CD14-positive monocyte (primary cell): ENCODE measurements at regions not wholly inside any gene's neighbourhood (a gene's known extent, or its start where the extent isn't known, plus 50 kb on each side); places are given as distances from the start of the nearest gene placed in this dataset.

ENCODE experiments used
- DNase-seq, 3 donors: peaks; one replicate each; pipeline ENCODE4 v3.0.0-alpha.2; 2011 to 2022
- H2AFZ ChIP-seq: 2 replicates; pipeline ENCODE4 v1.6.0; 2012; ENCODE audit warnings: mild to moderate bottlenecking, low read depth, low read length, inconsistent platforms; ENCODE audit not compliant: insufficient read depth, poor library complexity, severe bottlenecking
- H3K27ac ChIP-seq, 2 donors: 1 replicate in 1 of 2; 2 replicates in 1 of 2; pipeline ENCODE4 v1.5.1; 2012 to 2013; ENCODE audit warnings: low read length in 2 of 2, control low read depth in 1 of 2, inconsistent platforms in 1 of 2, low read depth in 1 of 2, mild to moderate bottlenecking in 1 of 2
- H3K27me3 ChIP-seq, 2 donors: one replicate each; pipeline versions ENCODE4 v1.6.0 to v1.6.1; 2011 to 2013; ENCODE audit warnings: low read length in 2 of 2; ENCODE audit not compliant: control insufficient read depth in 2 of 2, insufficient read depth in 2 of 2
- H3K36me3 ChIP-seq, 2 donors: replicated peaks in 1 of 2; 1 replicate in 1 of 2; 2 replicates in 1 of 2; pipeline versions ENCODE4 v1.5.1 to v1.6.1; 2012 to 2013; ENCODE audit warnings: low read length in 2 of 2, control low read depth in 1 of 2, inconsistent platforms in 1 of 2, mild to moderate bottlenecking in 1 of 2; ENCODE audit not compliant: insufficient read depth in 2 of 2, control insufficient read depth in 1 of 2
- H3K4me1 ChIP-seq, 2 donors: 1 replicate in 1 of 2; 2 replicates in 1 of 2; pipeline versions ENCODE4 v1.5.1 to v1.6.1; 2012 to 2013; ENCODE audit warnings: low read length in 2 of 2, control low read depth in 1 of 2, inconsistent platforms in 1 of 2, mild to moderate bottlenecking in 1 of 2, moderate library complexity in 1 of 2; ENCODE audit not compliant: insufficient read depth in 2 of 2, control insufficient read depth in 1 of 2
- H3K4me2 ChIP-seq: replicated peaks from 2 replicates; pipeline ENCODE3; 2012; ENCODE audit warnings: low read length, moderate library complexity, mild to moderate bottlenecking; ENCODE audit not compliant: poor library complexity, severe bottlenecking; ENCODE audit errors: extremely low read depth
- H3K4me3 ChIP-seq, 3 experiments: fragments of 200-600 bp in 1 of 3; sonication (generic) in 1 of 3; replicated peaks in 1 of 3; 1 replicate in 2 of 3; 2 replicates in 1 of 3; pipeline ENCODE4 v1.5.1; 2011 to 2013; ENCODE audit warnings: low read length in 3 of 3, mild to moderate bottlenecking in 3 of 3, control low read depth in 2 of 3, low read depth in 2 of 3, inconsistent platforms in 1 of 3, moderate library complexity in 1 of 3
- H3K79me2 ChIP-seq: 2 replicates; pipeline ENCODE4 v1.6.0; 2012; ENCODE audit warnings: mild to moderate bottlenecking, control low read depth, inconsistent platforms, low read length, moderate library complexity; ENCODE audit not compliant: insufficient read depth
- H3K9ac ChIP-seq: 2 replicates; pipeline ENCODE4 v1.6.0; 2017; ENCODE audit warnings: low read length, mild to moderate bottlenecking; ENCODE audit not compliant: insufficient read depth, poor library complexity, severe bottlenecking
- H3K9me3 ChIP-seq, 2 donors: replicated peaks in 1 of 2; 1 replicate in 1 of 2; 2 replicates in 1 of 2; pipeline versions ENCODE4 v1.5.1 to v1.6.1; 2012 to 2013; ENCODE audit warnings: low read length in 2 of 2, control low read depth in 1 of 2; ENCODE audit not compliant: control insufficient read depth in 1 of 2, insufficient read depth in 1 of 2
- H4K20me1 ChIP-seq: 2 replicates; pipeline ENCODE4 v1.6.0; 2012; ENCODE audit warnings: mild to moderate bottlenecking, low read length, control low read depth, moderate library complexity; ENCODE audit not compliant: insufficient read depth
- H3K27ac Mint-ChIP-seq, 7 donors: one replicate each; pipeline ENCODE4 v1.8.0; 2020; ENCODE audit warnings: mild to moderate bottlenecking in 7 of 7, mixed read lengths in 7 of 7, moderate library complexity in 6 of 7, inconsistent platforms in 2 of 7
- H3K27me3 Mint-ChIP-seq, 3 donors: one replicate each; pipeline ENCODE4 v1.8.0; 2021 to 2022; ENCODE audit warnings: low read depth in 3 of 3, mild to moderate bottlenecking in 3 of 3, mixed read lengths in 3 of 3, moderate library complexity in 3 of 3, inconsistent platforms in 1 of 3
- H3K36me3 Mint-ChIP-seq, 2 donors: one replicate each; pipeline ENCODE4 v1.8.0; 2020; ENCODE audit warnings: mixed read lengths in 2 of 2, inconsistent platforms in 1 of 2, mild to moderate bottlenecking in 1 of 2
- H3K4me1 Mint-ChIP-seq: one replicate; pipeline ENCODE4 v1.8.0; 2020; ENCODE audit warnings: mild to moderate bottlenecking, mixed read lengths
- H3K4me3 Mint-ChIP-seq, 2 donors: one replicate each; pipeline ENCODE4 v1.8.0; 2020; ENCODE audit warnings: mild to moderate bottlenecking in 2 of 2, mixed read lengths in 2 of 2, moderate library complexity in 1 of 2
- H3K9me3 Mint-ChIP-seq, 7 donors: one replicate each; pipeline ENCODE4 v1.8.0; 2020 to 2022; ENCODE audit warnings: mixed read lengths in 7 of 7, mild to moderate bottlenecking in 6 of 7, moderate library complexity in 6 of 7, inconsistent platforms in 2 of 7
- WGBS: methylation state at CpG from one replicate; pipeline ENCODE4 v1.1.5; 2013; ENCODE audit warnings: missing lambda C conversion rate; ENCODE audit not compliant: insufficient coverage; 5-methylcytosine and 5-hydroxymethylcytosine counted together
- intact Hi-C, 2 donors: fragments of 100-400 bp; cut with micrococcal nuclease; formaldehyde crosslinking; loops; one replicate each; pipeline versions ENCODE4 v1.15.0 to v1.15.1; 2023
- TF ChIP-seq, protein P1 (sequence below): fragments of 200-600 bp; IDR thresholded peaks from one replicate; pipeline ENCODE4 v1.8.0; 2022; ENCODE audit warnings: antibody characterized with exemption, mild to moderate bottlenecking

GRCh38 chr5:33339413-33339812, 101.4 kb upstream of the TARS1 start:
- Histone ChIP-seq H4K20me1 (no peaks in the 10 kb centered on the region), H3K9ac (no peak overlapping the region), H3K27ac (no peak overlapping the region), H3K9me3 (no peaks in the 10 kb centered on the region), H2AFZ (no peak overlapping the region), H3K27me3 (no peaks in the 10 kb centered on the region), H3K4me3 (no peak overlapping the region), H3K79me2 (no peaks in the 10 kb centered on the region), H3K4me2 (no peak overlapping the region), H3K4me1 (no peaks in the 10 kb centered on the region), H3K36me3 (no peaks in the 10 kb centered on the region)
- no peaks in the 10 kb centered on the region for H3K36me3 Mint-ChIP-seq
- intact Hi-C loops = no loop called here
- H3K4me1 Mint-ChIP-seq = no peaks in the 10 kb centered on the region
- H3K27ac Mint-ChIP-seq = no peak overlapping the region
- peaks cover 0 to 3% (median 0%) of the 10 kb centered on the region in 7 donors for H3K9me3 Mint-ChIP-seq
- no peak for DNase-seq
- H3K4me3 Mint-ChIP-seq = no peak overlapping the region
- TF ChIP-seq, protein P1, sequence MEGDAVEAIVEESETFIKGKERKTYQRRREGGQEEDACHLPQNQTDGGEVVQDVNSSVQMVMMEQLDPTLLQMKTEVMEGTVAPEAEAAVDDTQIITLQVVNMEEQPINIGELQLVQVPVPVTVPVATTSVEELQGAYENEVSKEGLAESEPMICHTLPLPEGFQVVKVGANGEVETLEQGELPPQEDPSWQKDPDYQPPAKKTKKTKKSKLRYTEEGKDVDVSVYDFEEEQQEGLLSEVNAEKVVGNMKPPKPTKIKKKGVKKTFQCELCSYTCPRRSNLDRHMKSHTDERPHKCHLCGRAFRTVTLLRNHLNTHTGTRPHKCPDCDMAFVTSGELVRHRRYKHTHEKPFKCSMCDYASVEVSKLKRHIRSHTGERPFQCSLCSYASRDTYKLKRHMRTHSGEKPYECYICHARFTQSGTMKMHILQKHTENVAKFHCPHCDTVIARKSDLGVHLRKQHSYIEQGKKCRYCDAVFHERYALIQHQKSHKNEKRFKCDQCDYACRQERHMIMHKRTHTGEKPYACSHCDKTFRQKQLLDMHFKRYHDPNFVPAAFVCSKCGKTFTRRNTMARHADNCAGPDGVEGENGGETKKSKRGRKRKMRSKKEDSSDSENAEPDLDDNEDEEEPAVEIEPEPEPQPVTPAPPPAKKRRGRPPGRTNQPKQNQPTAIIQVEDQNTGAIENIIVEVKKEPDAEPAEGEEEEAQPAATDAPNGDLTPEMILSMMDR = no peak
- H3K27me3 Mint-ChIP-seq = peaks cover 0 to 4% (median 0%) of the 10 kb centered on the region in 3 donors

DNA sequence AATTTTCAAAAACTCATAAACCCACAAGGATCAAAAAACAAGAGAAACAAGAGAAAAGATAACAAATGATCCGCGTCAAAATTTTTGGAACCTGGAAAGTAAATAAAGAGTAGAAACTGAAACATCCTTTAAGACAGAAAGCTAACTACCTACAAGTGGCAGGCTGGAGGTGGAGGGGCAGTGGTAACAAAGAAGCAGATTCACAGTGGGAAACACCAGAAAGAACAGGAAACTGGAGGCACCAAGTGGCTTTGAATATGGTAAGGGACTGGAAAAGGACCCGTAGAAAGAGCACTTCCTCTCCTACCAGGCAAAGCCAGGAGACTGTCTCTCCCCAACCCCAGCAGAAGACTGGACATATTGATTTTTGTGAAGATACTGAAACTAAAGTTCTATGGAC, 100.6 kb upstream of the TARS1 start:
- Histone ChIP-seq H3K27ac (no peak overlapping the region), H4K20me1 (no peaks in the 10 kb centered on the region), H3K27me3 (no peaks in the 10 kb centered on the region), H3K9me3 (no peaks in the 10 kb centered on the region), H3K4me1 (no peaks in the 10 kb centered on the region), H3K9ac (no peak overlapping the region), H2AFZ (no peak overlapping the region), H3K36me3 (no peaks in the 10 kb centered on the region), H3K4me2 (no peak overlapping the region), H3K4me3 (no peak overlapping the region), H3K79me2 (no peaks in the 10 kb centered on the region)
- Mint-ChIP-seq H3K27me3 (peaks cover 0 to 4% (median 0%) of the 10 kb centered on the region in 3 donors), H3K4me3 (no peak overlapping the region), H3K27ac (no peak overlapping the region), H3K9me3 (peaks cover 0 to 3% (median 0%) of the 10 kb centered on the region in 7 donors), H3K4me1 (no peaks in the 10 kb centered on the region), H3K36me3 (no peaks in the 10 kb centered on the region)
- no peak for DNase-seq
- no CpG with 5 or more reads among the region's 3 CpGs for WGBS
- TF ChIP-seq, protein P1 = no peak
- intact Hi-C loops = no loop called here
